GM12892 (cell line): ENCODE measurements at regions not wholly inside any gene's neighbourhood (a gene's known extent, or its start where the extent isn't known, plus 50 kb on each side); places are given as distances from the start of the nearest gene placed in this dataset.

Source experiments
- POLR2AphosphoS5 ChIP-seq: IDR thresholded peaks from 2 replicates; pipeline ENCODE4 v1.6.1; 2011; ENCODE audit warnings: low read depth, low read length, control low read depth
- TAF1 ChIP-seq: IDR thresholded peaks from 2 replicates; pipeline ENCODE4 v1.6.1; 2011; ENCODE audit warnings: low read depth, mild to moderate bottlenecking, control low read depth, low read length, borderline replicate concordance

- TF ChIP-seq POLR2AphosphoS5 (no peak), TAF1 (no peak)
These were observed 58.6 kb downstream of the PHETA1 start for GRCh38 chr12:111310076-111310870.
